Calu3 (cell line): ENCODE measurements at regions not wholly inside any gene's neighbourhood (a gene's known extent, or its start where the extent isn't known, plus 50 kb on each side); places are given as distances from the start of the nearest gene placed in this dataset.

ENCODE experiments used
- BruUV-seq: library from RNA; stranded (reverse); fragments of 400-500 nt; replicated peaks from 2 replicates; lab custom pipeline; 2021; lab: Mats Ljungman, UMichigan
- CTCF ChIA-PET: fragments of 300-600 bp; sonication (Branson Sonifier 250); formaldehyde crosslinking; loops from one replicate; lab custom pipeline; 2022; ENCODE audit warnings: antibody characterized with exemption; lab: Charles Lee
- DNase-seq: peaks from one replicate; pipeline ENCODE4 v3.0.0; 2022
- H3K27ac Mint-ChIP-seq: one replicate; pipeline ENCODE4 v1.8.0; 2022; ENCODE audit warnings: mixed read lengths; ENCODE audit not compliant: unreplicated experiment
- H3K27me3 Mint-ChIP-seq: one replicate; pipeline ENCODE4 v1.8.0; 2022; ENCODE audit warnings: mixed read lengths; ENCODE audit not compliant: unreplicated experiment
- H3K36me3 Mint-ChIP-seq: one replicate; pipeline ENCODE4 v1.8.0; 2022; ENCODE audit warnings: mild to moderate bottlenecking, moderate library complexity, mixed read lengths; ENCODE audit not compliant: insufficient read depth, unreplicated experiment
- H3K4me1 Mint-ChIP-seq: one replicate; pipeline ENCODE4 v1.8.0; 2022; ENCODE audit warnings: mild to moderate bottlenecking, low read depth, mixed read lengths; ENCODE audit not compliant: unreplicated experiment
- H3K4me3 Mint-ChIP-seq: one replicate; pipeline ENCODE4 v1.8.0; 2022; ENCODE audit warnings: mild to moderate bottlenecking, low read depth, moderate library complexity, mixed read lengths; ENCODE audit not compliant: unreplicated experiment
- H3K9me3 Mint-ChIP-seq: one replicate; pipeline ENCODE4 v1.8.0; 2022; ENCODE audit warnings: low read depth, mixed read lengths; ENCODE audit not compliant: unreplicated experiment
- CTCF ChIP-seq: fragments of 200-600 bp; IDR thresholded peaks from one replicate; pipeline ENCODE4 v1.8.0; 2022; ENCODE audit warnings: antibody characterized with exemption; ENCODE audit not compliant: unreplicated experiment
- intact Hi-C: fragments of 100-400 bp; cut with micrococcal nuclease; formaldehyde crosslinking; loops from one replicate; pipeline ENCODE4 v1.10.0; 2022; ENCODE audit not compliant: unreplicated experiment

DNA sequence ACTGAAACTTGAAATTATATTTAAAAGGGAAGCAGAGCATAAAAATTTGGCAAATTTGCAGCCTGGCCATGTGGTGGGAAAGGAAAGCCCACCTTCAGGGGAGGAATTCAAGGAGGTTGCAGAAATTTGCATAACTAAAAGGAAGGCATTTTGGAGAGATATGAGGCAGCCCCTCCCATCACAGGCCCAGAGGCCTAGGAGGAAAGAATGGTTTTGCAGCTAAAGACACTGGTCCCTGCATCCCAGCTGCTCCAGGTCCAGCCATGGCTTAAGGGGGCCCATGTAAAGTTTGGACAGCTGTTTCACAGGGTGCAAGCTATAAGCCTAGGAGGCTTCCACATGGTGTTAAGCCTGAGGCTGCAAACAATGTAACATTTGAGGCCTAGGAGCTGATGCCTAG lies 212.5 kb downstream of the NNT start:
- CTCF ChIA-PET = no interaction called here
- DNase-seq = no peak
- H3K4me3 Mint-ChIP-seq = no peak overlapping the region
- H3K4me1 Mint-ChIP-seq = no peaks in the 10 kb centered on the region
- no TSS peak for BruUV-seq
- H3K27ac Mint-ChIP-seq = no peak overlapping the region
- peaks cover 19% of the 10 kb centered on the region for H3K9me3 Mint-ChIP-seq
- no peaks in the 10 kb centered on the region for H3K36me3 Mint-ChIP-seq
- H3K27me3 Mint-ChIP-seq = no peaks in the 10 kb centered on the region
- no peak for TF ChIP-seq CTCF
- intact Hi-C loops = no loop called here

DNA sequence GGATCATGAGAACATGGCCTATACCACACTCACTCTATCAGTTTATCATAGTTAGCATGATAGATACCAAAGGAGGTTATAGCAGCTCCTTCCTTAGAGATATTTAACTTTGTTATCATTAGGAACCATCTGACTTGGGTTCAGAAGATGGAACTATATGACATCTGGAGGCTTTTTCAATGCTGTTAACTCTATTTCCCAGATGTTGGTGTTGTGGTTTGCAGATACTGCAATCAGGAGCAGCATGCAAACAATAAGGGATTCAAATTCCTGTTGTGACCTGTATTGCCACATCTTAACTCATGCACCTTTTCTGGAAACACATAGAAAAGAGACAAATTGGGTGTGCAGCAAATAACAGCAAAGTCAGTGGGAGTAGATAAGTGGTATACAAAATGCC lies 201.7 kb downstream of the NNT start:
- Mint-ChIP-seq H3K9me3 (no peaks in the 10 kb centered on the region), H3K4me1 (peaks cover 8% of the 10 kb centered on the region), H3K27ac (no peak overlapping the region), H3K4me3 (no peak overlapping the region), H3K36me3 (no peaks in the 10 kb centered on the region), H3K27me3 (no peaks in the 10 kb centered on the region)
- no peak for TF ChIP-seq CTCF
- no TSS peak for BruUV-seq
- CTCF ChIA-PET = no interaction called here
- DNase-seq = no peak
- intact Hi-C loops = no loop called here

GRCh38 chr5:43804041-43804440 lies 201.1 kb downstream of the NNT start:
- no peak for DNase-seq
- Mint-ChIP-seq H3K27me3 (no peaks in the 10 kb centered on the region), H3K4me3 (no peak overlapping the region), H3K27ac (no peak overlapping the region), H3K36me3 (no peaks in the 10 kb centered on the region), H3K9me3 (no peaks in the 10 kb centered on the region), H3K4me1 (peaks cover 8% of the 10 kb centered on the region)
- no peak for TF ChIP-seq CTCF
- CTCF ChIA-PET = no interaction called here
- no TSS peak for BruUV-seq
- intact Hi-C loops = no loop called here

GRCh38 chr5:43802651-43803050 lies 199.7 kb downstream of the NNT start:
- DNase-seq = no peak
- peaks cover 8% of the 10 kb centered on the region for H3K4me1 Mint-ChIP-seq
- H3K9me3 Mint-ChIP-seq = no peaks in the 10 kb centered on the region

More at GRCh38 chr5:43802651-43803050, 199.7 kb downstream of the NNT start:
- TF ChIP-seq CTCF = no peak
- CTCF ChIA-PET = no interaction called here
- BruUV-seq = no TSS peak
- intact Hi-C loops = no loop called here
- Mint-ChIP-seq H3K27me3 (no peaks in the 10 kb centered on the region), H3K36me3 (no peaks in the 10 kb centered on the region), H3K4me3 (no peak overlapping the region), H3K27ac (no peak overlapping the region)
